HG03457 (cell line): ENCODE measurements at regions not wholly inside any gene's neighbourhood (a gene's known extent, or its start where the extent isn't known, plus 50 kb on each side); places are given as distances from the start of the nearest gene placed in this dataset.

Source experiments
- ATAC-seq: cut with Tn5 transposase; IDR thresholded peaks from one replicate; pipeline ENCODE4 v1.9.1; 2021; ENCODE audit warnings: moderate number of reproducible peaks; ENCODE audit not compliant: unreplicated experiment

DNA sequence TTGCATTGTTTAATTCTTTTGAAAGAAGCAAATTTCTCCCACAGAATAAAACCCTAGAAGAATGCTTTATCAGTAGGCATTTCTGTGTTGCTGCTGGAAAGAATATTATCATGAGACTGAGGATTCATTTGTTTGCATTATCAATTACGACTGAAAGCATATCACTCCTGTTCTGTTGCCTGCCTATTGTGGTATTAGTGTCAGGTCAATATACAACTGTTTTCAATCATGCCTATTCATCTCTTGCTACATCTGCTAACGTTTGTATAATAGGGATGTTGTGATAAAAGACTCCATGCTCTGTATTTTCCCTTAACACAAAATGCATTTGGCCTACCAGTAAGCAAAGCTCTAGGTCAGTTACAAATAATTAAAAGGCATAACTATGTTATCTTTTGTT, 221.5 kb downstream of the PTPRC start:
- no peak for ATAC-seq

DNA sequence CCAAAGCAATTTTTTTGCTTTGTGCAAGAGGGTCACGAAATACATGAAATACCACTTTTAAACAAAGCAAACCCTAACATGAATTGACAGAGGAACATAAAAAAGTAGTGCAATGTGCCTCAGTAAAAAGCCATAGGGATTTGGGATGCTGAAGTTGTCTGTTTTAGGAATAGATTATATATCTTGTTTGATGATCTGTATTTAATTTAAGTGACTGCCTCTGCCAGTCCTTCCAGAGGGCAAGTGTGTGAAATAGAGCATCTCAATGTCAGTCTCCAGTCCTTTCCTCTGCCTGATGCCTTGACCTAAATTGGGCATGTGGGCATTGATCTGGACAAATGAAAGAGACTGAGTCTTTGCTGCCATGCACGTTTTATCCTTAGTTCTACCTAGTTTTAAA, 222.8 kb downstream of the PTPRC start:
- ATAC-seq, result no peak

DNA sequence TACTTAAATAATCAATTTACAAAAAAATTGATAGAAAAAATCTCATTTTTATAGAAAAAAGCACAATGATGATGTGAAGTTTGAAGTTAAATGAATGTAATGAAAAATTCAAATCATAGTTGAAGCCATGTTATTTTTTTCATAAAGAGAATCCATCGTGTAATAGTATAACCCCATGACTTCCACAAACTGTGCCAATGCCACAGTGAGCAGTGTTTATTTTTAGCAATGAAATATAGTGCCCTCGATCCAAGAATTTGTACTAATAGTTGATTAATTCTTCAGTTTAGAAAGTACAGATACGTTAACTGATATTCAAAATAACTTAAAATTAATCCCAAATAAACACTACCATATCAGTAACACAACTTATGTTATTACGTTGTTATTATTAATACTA, 225.9 kb downstream of the PTPRC start:
- ATAC-seq, result no peak

DNA sequence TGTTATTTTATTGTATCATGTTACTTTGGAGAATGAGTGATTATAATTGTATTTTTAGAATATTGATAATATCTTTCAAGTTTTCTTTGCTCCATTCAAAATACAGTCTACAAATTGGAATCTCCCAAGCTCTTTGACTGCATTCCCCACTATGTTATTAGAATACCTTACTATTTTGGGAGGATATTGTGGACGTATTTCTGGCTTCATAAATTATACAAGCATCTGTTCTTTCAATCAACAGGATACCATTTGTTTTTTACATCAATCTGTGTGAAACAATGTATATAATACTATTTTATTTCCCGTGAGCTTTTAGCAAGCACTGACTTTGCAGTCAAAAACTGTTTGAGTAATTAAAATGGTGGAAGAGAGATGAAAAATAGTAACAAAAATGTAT, 226.5 kb downstream of the PTPRC start:
- no peak for ATAC-seq

DNA sequence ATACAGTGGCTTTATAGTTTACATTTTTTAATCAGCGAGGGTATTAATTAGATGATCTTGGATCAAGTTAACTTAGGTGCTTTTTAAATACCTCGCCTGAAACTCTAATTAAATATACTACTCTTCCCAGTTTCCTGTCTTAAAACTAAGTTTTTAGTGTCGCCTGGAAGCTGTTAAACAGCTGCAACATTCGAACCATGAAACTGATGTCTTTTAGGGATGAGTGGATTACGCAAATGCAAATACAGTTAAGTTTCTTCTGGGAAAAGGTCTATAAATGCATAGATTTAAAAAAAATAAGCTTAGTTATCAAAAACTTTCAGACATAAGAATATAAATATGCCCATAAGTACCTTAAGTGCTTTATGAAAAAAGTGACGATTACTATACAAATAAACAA, 228.3 kb downstream of the PTPRC start:
- ATAC-seq, result no peak

DNA sequence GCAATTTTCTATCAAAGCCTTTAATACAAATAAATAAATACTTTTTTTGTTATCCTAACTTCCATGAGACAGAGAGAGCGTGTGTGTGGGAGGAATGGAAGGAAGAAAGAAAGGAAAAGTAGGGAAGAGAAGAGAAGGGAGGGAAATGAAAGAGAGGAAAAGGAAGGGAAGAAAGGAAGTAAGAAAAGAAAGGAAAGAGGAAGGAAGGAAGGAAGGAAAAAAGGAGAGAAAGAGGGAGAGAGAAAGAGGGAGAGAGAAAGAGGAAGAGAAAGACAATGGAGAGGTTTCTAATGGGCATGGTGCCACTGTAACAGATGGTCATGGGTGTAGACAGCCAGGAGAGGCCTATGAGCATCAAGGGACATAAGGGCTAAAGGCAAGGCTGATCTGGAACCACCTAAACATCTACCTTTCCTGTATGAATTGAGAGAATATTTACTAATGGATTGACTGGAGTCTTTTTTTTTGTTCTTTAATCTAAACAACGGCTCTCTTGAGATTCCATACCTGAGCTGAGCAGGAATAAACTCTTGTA, 234.9 kb downstream of the PTPRC start:
- ATAC-seq, result no peak

DNA sequence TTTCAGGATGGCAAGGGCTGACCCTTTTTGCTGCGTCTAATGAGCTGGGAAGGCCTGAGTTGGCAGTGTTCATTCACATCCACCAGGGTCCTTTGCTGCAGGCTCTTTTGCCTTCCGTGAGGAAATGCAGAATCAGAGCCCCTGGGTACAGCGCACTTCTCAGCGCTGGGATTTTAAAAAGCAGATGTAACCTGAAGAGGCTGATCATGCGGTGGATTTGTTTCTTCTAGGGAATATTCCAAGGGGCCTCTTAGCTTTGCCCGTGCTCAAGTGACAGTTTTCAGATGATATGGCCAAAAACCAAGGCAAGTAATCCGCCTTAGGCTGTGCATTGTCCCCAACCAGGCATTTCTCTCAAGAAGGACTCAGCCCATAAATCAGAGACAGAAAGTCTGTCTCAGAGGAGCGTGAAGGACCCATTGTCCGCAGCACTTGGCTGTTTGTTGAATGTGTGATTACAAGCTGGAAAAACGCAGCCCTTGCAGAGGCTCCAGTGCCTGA, 237.6 kb downstream of the PTPRC start:
- ATAC-seq, result no peak

DNA sequence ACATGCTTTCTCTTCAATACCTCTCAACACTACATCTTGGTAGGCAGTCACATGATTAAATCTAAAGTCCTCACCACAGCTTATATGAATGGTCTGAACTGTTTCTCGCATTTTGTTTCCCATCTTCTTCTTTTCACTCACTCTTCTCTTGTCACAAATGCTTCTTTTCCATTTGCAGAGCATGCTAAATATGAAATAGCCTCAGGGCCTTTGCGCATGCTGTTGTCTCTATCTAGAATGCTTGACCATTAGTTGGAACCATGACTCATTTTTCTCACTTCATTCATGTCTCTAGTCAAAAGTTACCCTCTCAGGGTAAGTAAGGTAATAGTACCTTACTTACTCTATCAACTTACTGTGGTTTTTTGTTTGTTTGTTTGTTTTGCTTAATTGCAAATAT, 239.7 kb downstream of the PTPRC start:
- no peak for ATAC-seq

DNA sequence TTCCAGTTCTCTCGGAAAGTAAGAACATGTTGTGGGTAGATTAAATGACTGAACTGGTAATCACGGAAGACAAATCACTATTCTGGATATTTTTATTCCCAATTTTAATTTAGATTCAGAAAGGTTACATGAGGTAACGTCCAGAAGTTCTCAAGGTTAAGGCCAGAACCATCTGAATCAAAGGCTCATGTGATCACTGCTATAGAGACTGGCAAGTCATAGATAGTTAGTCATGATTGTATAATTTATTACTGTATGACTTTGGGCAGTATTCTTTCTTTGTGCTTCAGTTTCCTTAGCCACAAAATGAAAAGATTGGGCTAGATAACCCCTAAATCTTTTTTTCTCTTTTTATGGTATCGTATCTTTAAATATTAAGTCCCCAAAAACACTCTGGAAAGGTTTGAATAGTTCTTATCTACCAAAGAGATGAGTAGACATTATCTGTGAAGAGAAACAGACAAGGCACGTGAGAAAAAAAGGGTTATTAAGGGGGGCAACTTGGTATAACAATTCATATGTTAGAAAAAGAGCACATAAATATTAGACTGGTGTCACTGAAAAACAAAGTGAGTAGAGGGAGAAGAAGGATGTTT, 241.0 kb downstream of the PTPRC start:
- ATAC-seq, result no peak

DNA sequence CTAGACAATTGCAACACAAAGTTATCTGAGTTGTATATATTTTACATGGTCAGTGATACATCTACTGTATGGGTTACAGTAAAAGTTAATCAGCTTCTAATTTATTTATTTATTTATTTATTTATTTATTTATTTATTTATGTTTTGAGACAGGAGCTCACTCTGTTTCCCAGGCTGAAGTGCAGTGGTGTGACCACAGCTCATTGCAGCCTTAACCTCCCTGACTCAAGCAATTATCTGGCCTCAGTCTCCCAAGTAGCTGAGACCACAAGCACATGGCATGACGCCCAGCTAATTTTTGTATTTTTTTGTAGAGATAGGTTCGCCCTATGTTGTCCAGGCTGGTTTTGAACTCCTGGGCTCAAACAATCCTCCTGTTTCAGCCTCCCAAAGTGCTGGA, 241.6 kb downstream of the PTPRC start:
- ATAC-seq, result no peak

DNA sequence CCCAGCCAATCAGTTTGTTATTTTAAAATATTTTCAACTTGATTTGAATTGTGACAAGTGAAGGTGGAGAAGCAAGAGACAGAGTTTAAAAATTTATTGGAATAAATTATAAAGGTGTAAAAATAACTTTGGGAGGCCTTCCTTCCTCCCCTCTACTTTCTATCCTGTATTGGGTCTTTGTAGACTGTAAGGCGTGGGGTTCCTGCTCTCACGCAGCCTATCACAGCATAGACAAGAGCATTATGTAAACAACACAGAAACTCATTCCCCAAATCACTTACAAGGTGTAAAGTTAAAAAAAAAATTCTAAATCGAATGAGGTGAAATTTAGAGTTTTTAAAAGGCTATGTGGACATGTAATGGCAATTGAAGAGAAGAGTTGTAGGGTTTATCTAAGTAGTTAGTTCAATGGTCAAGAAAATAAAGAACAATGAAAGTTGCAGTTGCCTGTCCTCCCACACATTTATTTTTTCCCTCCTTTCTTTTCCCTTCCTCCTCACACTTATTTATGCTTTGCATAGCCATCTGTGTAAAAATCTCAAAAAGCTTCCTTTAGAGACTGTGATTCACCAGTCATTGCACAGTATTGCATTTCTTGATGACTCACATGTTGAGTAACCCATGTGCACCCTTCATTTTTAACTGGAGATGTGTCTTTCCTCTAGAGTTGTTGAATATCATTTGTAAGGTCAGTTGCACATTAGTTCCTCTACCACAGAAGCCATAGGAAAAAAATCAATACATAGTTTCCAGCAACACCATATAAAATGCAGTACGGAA, 242.2 kb downstream of the PTPRC start:
- ATAC-seq, result no peak

DNA sequence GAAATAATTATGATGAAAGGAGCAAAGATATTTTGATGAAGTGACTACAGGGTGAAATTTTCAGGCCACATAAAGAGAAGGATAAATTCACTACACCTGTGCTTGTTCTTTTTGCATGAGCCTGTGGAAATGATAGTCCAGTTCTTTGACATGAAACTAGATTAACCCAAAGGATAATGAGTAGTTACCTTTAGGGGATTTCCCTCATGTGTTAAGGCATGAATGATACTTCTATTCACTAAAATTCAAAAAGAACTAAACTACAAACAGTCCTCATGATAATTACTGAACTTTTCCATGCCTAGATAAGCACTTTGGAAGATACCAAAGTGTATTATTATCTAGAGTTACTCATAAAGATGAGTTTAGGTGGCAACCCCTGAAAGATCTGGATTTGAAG, 244.3 kb downstream of the PTPRC start:
- ATAC-seq, result no peak

DNA sequence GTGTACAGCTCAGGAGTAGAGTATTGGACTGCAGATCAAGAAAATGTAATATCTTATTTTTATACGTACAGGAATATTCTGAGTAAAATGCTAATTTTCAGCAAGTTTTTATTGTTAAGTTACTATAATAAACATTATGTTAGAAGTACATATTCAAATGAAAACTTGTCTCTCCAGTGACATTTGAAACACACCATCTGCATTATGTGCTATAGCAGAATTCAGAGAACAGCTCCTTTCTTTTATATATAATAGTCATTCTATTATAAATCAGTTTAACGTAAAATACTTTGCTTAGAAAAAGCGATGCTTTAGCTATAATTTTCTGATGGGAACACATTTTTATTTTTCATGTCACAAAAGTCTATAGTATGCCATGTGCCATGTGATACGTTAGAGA, 249.0 kb downstream of the PTPRC start:
- no peak for ATAC-seq

DNA sequence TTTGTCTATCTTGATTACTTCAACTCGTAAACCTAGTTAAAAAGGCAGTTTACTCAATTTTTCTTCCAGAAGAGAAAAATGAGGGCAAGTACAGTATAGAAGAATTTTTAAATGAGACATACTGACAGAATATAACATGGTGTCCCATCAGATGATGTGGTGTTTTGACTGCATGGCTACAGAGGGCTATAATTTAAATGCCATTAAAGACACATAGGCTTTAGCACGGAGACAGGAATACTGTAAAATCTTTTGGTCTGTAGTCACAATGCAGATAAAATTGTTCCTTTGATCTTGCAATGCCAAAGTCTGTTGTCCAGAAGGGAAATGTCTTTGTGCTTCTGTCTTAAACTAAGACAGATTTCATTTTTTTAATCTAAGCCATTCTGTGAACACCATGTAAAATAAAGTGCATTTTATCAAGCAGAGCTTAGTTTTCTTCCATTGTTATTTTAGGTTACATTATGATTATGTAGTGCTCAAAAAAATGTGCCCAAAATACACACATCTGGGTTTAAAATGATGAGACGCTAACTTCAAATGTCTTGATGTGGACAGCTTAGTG, 249.6 kb downstream of the PTPRC start:
- no peak for ATAC-seq

DNA sequence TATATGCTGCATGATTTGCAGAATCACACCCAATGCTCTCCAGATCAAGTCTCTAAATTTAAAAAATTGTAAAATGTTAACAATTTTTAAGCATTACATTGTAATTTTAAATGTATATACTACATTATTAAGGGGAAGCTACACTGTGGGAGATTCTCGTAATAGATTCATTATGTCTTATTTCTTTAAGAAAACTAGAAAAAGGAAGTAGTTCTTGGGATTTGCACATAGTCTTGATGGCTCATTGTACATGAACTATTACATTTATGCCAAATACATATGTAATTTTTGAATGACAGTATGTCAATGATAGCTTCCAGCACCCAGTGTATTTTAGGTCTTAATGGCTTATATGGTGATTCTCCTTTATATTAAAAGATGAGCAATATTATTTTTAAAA, 250.3 kb downstream of the PTPRC start:
- ATAC-seq, result no peak

DNA sequence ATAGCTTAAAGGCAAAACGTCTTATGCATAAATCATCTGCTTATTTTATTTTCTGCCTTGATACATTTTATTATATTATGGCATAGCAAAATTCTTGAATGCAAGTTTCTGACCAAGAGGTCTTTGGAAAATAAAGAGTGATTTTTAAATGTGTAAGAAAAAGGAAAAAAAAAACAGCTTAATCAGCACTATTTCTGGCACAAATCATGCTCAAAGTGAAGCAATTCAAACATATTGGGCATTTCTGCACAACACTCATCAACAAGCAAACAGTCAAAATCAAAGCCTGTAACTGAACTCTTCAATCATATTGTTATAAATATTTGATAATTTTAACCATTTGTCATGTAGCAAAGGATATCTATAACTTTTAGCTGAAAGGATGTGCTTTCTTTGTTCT, 250.9 kb downstream of the PTPRC start:
- no peak for ATAC-seq

DNA sequence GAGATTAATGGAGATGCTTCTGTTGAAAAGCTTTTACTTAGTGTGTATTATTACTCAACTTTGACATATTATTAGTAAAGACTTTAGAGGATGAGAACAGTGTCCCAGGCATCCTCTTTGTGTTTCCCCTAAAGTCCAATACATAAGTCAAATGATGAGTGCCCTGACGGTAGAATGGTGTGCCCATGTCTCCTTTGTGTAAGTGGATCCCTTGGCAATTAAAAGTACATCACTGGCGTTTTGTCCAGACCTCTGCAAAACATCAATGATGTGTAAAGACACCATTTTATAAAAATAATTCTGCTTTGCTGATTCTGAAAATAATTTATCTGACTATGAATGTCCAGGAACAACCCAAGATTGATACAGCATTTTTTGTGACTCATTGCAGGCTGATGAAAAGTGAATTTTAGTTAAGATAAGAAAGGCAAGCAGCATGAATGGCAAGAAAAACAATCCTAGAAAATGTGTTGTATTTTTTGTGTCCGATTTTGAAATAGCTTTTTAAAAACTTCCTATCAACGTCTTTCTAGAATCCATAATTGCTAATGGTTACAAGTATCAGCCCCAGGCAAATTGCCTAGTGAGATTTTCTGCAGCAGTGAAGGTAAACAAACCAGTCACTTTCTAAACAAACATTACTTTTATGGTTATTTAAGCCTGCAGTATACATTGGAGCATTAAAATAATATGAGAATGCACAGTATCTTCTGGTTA, 251.5 kb downstream of the PTPRC start:
- ATAC-seq, result no peak

DNA sequence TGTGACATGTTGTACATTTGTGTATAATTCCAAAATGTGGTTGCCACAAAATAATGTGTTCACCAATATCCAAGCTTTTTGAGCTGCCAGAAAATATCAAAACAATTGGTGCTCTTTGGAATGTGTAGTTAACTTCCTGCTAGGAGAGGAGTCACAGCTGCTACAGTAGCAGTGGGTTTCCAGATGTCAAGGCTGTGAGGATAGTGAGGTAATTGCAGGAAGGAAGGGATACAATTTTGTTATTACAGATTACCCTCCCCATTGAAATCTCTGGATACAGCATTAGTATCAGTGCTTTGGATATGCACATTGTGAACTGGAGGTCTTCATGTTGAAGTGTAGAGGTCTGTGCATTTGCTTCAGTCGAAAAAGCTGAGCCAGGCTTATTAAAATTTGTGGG, 253.2 kb downstream of the PTPRC start:
- ATAC-seq, result no peak

DNA sequence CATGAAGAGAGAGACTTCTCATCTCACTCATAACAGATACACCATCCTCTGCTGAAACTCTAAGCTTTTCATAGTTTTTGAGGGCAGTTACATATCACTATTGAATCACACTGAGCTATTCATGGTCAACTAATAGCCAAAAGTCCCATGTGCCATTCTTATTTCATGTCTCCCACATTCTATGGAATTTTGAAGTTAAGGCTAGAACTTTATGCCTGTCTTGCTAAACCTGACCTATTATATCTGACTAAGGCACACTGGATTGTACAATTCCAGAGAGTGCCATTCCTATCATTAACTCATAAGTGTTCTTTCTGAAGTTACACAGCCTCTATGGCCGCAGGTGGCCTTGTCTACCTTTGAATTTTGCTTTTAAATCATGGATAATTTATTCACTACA, 254.3 kb downstream of the PTPRC start:
- no peak for ATAC-seq

DNA sequence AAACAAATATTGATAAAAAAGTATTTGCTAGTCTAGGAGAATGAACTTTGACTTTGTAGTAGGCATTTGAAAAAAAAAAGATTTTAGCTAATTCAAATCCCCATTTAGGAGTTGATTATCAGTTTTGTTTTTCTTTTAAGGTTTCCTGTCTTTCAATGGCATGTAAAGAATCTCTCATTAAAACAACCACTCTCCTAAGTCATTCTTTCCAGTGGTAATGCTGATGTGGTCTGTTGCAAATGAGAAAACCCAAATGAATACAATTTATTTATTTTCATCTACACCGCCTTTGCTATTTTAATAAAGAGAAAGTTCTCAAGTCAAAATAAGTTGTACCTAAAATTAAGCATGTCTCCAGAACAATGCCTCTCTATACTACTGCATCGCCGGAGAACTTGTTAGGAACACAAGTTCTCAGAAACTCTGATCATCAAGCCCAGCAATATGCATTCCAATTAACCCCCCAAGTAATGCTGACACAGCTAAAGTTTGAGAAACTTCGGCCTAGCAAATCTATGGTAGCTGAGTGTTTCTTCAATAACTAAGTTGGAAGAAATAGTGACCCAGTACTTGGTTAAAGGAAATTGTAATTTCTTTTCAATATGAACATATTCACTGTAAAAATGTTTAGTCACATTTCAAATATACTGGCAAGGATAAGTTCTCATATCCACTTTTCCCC, 255.1 kb downstream of the PTPRC start:
- ATAC-seq, result no peak

DNA sequence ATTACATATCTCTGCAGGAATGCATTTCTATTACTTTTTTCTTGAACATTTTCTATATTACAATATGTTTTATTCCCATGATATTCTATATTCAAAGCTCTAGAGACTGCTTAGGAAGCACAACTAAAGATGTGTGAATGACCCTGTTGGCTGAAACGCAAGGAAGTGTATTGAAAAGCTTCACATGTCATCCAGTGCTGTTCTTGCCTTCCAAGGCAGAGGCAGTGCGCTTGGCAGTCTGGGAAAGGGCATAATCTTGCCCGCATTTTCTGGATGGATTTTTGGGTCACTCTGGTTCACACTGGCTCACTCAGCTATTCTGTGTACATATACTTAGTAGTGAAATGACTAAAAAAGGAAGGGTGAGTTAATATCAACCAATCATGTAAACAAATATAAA, 262.4 kb downstream of the PTPRC start:
- no peak for ATAC-seq
